ENCODE measurements at regions not wholly inside any gene's neighbourhood (a gene's known extent, or its start where the extent isn't known, plus 50 kb on each side); places are given as distances from the start of the nearest gene placed in this dataset.

- no peak overlapping the region for H3K4ac ChIP-seq (replicated peaks; ENCODE audit: insufficient read length, low read depth, low read length)
- H4K20me1 ChIP-seq (replicated peaks in 1 of 2; ENCODE audit: control insufficient read depth in 1 of 2, insufficient read depth in 2 of 2, low read length in 2 of 2) = no peaks in the 10 kb centered on the region
- no peak overlapping the region for H4K91ac ChIP-seq (replicated peaks; ENCODE audit: insufficient read length, low read length)
- H3K14ac ChIP-seq (ENCODE audit: insufficient read length) = no peak overlapping the region
- H3K23ac ChIP-seq (ENCODE audit: insufficient read length) = no peak overlapping the region
- ChIA-PET POLR2A (ENCODE audit: partially characterized antibody) (no interaction called here), CTCF (ENCODE audit: partially characterized antibody) (no interaction called here)
- no peak overlapping the region for H3K27ac ChIP-seq (ENCODE audit: low read depth, low read length)
- no peak overlapping the region for H3K9ac ChIP-seq (replicated peaks in 1 of 4; ENCODE audit: extremely low read depth in 1 of 4, low read depth in 3 of 4, low read length in 3 of 4)
- H3K9me3 ChIP-seq (ENCODE audit: insufficient read depth in 2 of 2, low read depth in 1 of 2, low read length in 1 of 2) = no peaks in the 10 kb centered on the region
- H3K27me3 ChIP-seq (replicated peaks in 1 of 4; ENCODE audit: control insufficient read depth in 3 of 4, extremely low read depth in 1 of 4, insufficient read depth in 3 of 4, low read length in 3 of 4) = no peaks in the 10 kb centered on the region
- no peaks in the 10 kb centered on the region for H3K79me2 ChIP-seq (ENCODE audit: control insufficient read depth in 1 of 2, insufficient read depth in 2 of 2, low read length in 2 of 2)
- H2BK15ac ChIP-seq (ENCODE audit: low read length) = no peak overlapping the region
- no peak overlapping the region for H2BK20ac ChIP-seq (ENCODE audit: low read length)
- H3K79me1 ChIP-seq (ENCODE audit: low read depth, low read length) = no peaks in the 10 kb centered on the region
- H3K4me3 ChIP-seq (ENCODE audit: extremely low read depth in 1 of 4, insufficient read depth in 2 of 4, low read depth in 3 of 4, low read length in 4 of 4) = no peak overlapping the region
- no peaks in the 10 kb centered on the region for H3K23me2 ChIP-seq (ENCODE audit: low read depth, low read length)
- H2BK120ac ChIP-seq (replicated peaks; ENCODE audit: low read depth, low read length) = no peak overlapping the region
- H2AK5ac ChIP-seq (ENCODE audit: low read depth, low read length) = no peak overlapping the region
- no peak overlapping the region for H3K56ac ChIP-seq (replicated peaks; ENCODE audit: insufficient read length, low read depth, low read length)
- no peak overlapping the region for H4K5ac ChIP-seq (ENCODE audit: insufficient read length, low read depth, low read length)
- no peak for DNase-seq (ENCODE audit: low read depth in 1 of 2, low spot score in 2 of 2)
- no peak overlapping the region for H2BK12ac ChIP-seq (ENCODE audit: low read depth, low read length)
- no peak overlapping the region for H2BK5ac ChIP-seq (ENCODE audit: low read depth, low read length)
- H2AFZ ChIP-seq (ENCODE audit: low read length) = no peak overlapping the region
- peaks cover 0 to 5% (median 1%) of the 10 kb centered on the region in 4 experiments; a peak in 1 of 7 replicates for H3K4me1 ChIP-seq (replicated peaks in 1 of 4; ENCODE audit: control insufficient read depth in 3 of 4, insufficient read depth in 4 of 4, low read length in 3 of 4)
- H3K4me2 ChIP-seq (ENCODE audit: insufficient read depth in 1 of 2, low read depth in 2 of 2, low read length in 2 of 2) = no peak overlapping the region
- no peak overlapping the region for H3K18ac ChIP-seq (ENCODE audit: extremely low read depth, low read length)
- no peak for FAIRE-seq
- 84% methylated on average over 1 of the region's 1 CpG; no CpG with 5 or more reads in 1 of the 2 experiments for WGBS, 2 experiments (ENCODE audit: extremely low coverage in 1 of 2, insufficient coverage in 1 of 2, insufficient read length in 1 of 2, insufficient replicate concordance in 2 of 2, low coverage in 1 of 2, low lambda C conversion rate in 2 of 2, missing lambda C conversion rate in 1 of 2)
- no peaks in the 10 kb centered on the region for H3K36me3 ChIP-seq (ENCODE audit: control insufficient read depth in 2 of 4, insufficient read depth in 4 of 4, low read length in 3 of 4)
- no peak overlapping the region for H4K8ac ChIP-seq (ENCODE audit: extremely low read depth, insufficient read depth, low read length)
- TF ChIP-seq NRF1 (IDR thresholded peaks at IDR 0.05; ENCODE audit: low read depth, low read length) = no peak
- TF ChIP-seq TCF12 (IDR thresholded peaks at IDR 0.05; ENCODE audit: low read depth, low read length) = no peak
- no peak for TF ChIP-seq SIN3A (conservative IDR thresholded peaks at IDR 0.05 in 1 of 2, IDR thresholded peaks at IDR 0.05 in 1 of 2; ENCODE audit: low read depth in 1 of 2, low read length in 2 of 2)
- TF ChIP-seq RFX5 (IDR thresholded peaks at IDR 0.05; ENCODE audit: borderline replicate concordance, low read depth, low read length) = no peak
- TF ChIP-seq RAD21 (IDR thresholded peaks at IDR 0.05 in 1 of 2, conservative IDR thresholded peaks at IDR 0.05 in 1 of 2; ENCODE audit: low read depth in 2 of 2, low read length in 2 of 2) = no peak
- no peak for TF ChIP-seq SIX5 (IDR thresholded peaks at IDR 0.05; ENCODE audit: low read depth, low read length)
- TF ChIP-seq ATF3 (IDR thresholded peaks at IDR 0.05; ENCODE audit: insufficient read depth, low read depth, low read length) = no peak
- no peak for TF ChIP-seq CHD2 (IDR thresholded peaks at IDR 0.05; ENCODE audit: low read length)
- TF ChIP-seq SP2 (IDR thresholded peaks at IDR 0.05; ENCODE audit: low read length) = no peak
- TF ChIP-seq TEAD4 (IDR thresholded peaks at IDR 0.05; ENCODE audit: low read depth, low read length) = no peak
- no peak for TF ChIP-seq KDM1A (IDR thresholded peaks at IDR 0.05; ENCODE audit: borderline replicate concordance, low read length)
- TF ChIP-seq JUN (IDR thresholded peaks at IDR 0.05; ENCODE audit: low read depth, low read length) = no peak
- no peak for TF ChIP-seq BRCA1 (IDR thresholded peaks at IDR 0.05; ENCODE audit: low read depth, low read length)
- TF ChIP-seq SUZ12 (IDR thresholded peaks at IDR 0.05; ENCODE audit: low read length) = no peak
Measured at GRCh38 chr6:120938164-120938875, 396.0 kb downstream of the TBC1D32 start.
